ENCODE measurements at regions not wholly inside any gene's neighbourhood (a gene's known extent, or its start where the extent isn't known, plus 50 kb on each side); places are given as distances from the start of the nearest gene placed in this dataset.
"Not testable (repeated sequence)": the region's sequence is repeated elsewhere in the genome, so short reads cannot be mapped to it uniquely, and the experiment has no call there.

DNA sequence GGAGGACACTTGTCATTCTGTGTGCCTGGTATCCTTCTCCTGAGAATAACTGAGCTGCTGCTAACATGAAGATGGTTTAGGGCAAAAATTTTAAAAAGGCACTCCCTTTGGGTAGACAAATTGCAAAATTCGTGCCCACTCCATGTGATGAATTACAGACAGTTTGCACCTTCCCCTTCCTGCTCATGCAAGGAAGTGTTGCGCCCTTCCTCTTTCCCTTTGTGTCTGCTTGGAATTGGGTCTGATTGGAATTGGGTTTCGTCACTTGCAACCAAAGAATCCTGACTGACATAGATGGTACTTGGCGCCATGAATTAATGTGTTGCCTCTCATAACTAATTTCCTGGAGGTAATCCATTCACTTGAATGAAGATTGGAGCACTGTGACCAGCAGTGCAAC is 62.3 kb upstream of the SHLD1 start:
- no peak for TF ChIP-seq POLR2A (IDR thresholded peaks at IDR 0.05)
- no peak for TF ChIP-seq POLR2AphosphoS5 (IDR thresholded peaks at IDR 0.05)
- no peak for TF ChIP-seq EP300 (IDR thresholded peaks at IDR 0.05)
- TF ChIP-seq, protein P1, sequence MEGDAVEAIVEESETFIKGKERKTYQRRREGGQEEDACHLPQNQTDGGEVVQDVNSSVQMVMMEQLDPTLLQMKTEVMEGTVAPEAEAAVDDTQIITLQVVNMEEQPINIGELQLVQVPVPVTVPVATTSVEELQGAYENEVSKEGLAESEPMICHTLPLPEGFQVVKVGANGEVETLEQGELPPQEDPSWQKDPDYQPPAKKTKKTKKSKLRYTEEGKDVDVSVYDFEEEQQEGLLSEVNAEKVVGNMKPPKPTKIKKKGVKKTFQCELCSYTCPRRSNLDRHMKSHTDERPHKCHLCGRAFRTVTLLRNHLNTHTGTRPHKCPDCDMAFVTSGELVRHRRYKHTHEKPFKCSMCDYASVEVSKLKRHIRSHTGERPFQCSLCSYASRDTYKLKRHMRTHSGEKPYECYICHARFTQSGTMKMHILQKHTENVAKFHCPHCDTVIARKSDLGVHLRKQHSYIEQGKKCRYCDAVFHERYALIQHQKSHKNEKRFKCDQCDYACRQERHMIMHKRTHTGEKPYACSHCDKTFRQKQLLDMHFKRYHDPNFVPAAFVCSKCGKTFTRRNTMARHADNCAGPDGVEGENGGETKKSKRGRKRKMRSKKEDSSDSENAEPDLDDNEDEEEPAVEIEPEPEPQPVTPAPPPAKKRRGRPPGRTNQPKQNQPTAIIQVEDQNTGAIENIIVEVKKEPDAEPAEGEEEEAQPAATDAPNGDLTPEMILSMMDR (IDR thresholded peaks at IDR 0.05) = no peak
- no peaks in the 10 kb centered on the region for H3K36me3 ChIP-seq
- peaks cover 0 to 5% (median 0%) of the 10 kb centered on the region in 4 donors for H3K4me1 ChIP-seq
- H3K27ac ChIP-seq = peak overlapping the region in 2 of 5 donors; percentile 39 to 47
- H3K9me3 ChIP-seq = no peaks in the 10 kb centered on the region
- H3K4me3 ChIP-seq = no peak overlapping the region
- WGBS, 5 donors = 81 to 92% (median 85%) methylated on average over 4 of the region's 4 CpGs
- intact Hi-C loops (cut with DNase I; ENCODE audit: low total_unique reads) = no loop called here
- DNase-seq = no peak
- no peaks in the 10 kb centered on the region for H3K27me3 ChIP-seq

DNA sequence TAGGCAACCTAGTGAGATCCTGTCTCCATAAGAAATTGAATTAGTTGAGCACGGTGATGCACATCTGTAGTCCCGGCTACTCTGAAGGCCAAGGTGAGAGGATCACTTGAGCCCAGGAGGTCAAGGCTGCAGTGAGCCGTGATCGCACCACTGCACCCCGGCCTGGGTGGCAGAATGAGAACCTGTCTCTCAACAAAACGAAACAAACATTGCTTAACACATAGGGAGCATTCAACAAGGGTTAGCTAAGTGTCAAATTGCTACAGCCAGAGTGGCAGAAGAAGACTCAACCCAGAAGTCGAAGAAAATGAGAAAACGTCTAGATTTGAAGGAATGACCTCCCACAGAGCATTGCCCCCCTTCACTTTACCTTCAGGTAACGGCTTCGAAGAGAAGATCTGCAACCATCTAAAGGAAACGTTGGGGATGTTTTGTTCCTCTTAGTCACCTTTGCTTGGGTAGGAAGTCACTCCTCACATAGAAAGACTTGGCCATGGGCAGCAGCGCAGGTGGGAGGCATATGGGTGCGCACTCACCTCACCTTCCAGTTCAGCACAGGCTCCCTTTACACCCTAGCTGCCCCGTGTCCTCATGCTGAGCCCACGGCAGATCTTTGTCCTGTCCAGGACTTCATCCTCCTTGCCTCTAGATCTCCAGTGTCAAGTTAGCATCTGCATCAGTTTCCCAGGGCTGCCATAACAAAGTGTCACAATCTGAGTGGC is 63.7 kb upstream of the SHLD1 start:
- no peaks in the 10 kb centered on the region for H3K36me3 ChIP-seq
- no peaks in the 10 kb centered on the region for H3K9me3 ChIP-seq
- H3K27me3 ChIP-seq = no peaks in the 10 kb centered on the region
- H3K27ac ChIP-seq = no peak overlapping the region
- no peak for TF ChIP-seq POLR2AphosphoS5 (IDR thresholded peaks at IDR 0.05)
- TF ChIP-seq, protein P1 (IDR thresholded peaks at IDR 0.05) = no peak
- intact Hi-C loops (cut with DNase I; ENCODE audit: low total_unique reads) = no loop called here
- H3K4me3 ChIP-seq = no peak overlapping the region
- WGBS, 5 donors = 87 to 93% (median 89%) methylated on average over 15 of the region's 15 CpGs
- H3K4me1 ChIP-seq = peaks cover 0 to 5% (median 0%) of the 10 kb centered on the region in 4 donors
- DNase-seq = no peak

DNA sequence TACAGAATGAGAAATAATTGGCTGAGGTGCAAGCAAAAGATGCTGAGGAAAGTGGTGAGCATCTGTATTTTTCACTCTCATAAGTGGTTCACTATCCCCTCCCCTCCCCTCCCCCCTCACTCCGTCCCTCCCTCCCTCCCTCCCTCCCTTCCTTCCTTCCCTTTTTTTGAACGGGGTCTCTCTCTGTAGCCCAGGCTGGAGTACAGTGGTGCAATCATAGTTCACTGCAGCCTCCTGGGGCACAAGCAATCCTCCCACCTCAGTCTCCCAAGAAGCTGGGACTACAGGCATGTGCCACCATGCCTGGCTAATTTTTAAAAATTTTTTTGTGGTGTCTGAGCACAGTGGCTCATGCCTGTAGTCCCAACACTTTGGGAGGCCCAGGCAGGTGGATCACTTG is 67.6 kb upstream of the SHLD1 start:
- intact Hi-C loops (cut with DNase I; ENCODE audit: low total_unique reads); H3K27me3 ChIP-seq; H3K36me3 ChIP-seq; H3K4me1 ChIP-seq; DNase-seq; H3K4me3 ChIP-seq; H3K9me3 ChIP-seq; H3K27ac ChIP-seq: not testable (repeated sequence)
- 14 to 48% (median 30%) methylated on average over 1 to 2 of the region's 2 CpGs for WGBS, 5 donors

DNA sequence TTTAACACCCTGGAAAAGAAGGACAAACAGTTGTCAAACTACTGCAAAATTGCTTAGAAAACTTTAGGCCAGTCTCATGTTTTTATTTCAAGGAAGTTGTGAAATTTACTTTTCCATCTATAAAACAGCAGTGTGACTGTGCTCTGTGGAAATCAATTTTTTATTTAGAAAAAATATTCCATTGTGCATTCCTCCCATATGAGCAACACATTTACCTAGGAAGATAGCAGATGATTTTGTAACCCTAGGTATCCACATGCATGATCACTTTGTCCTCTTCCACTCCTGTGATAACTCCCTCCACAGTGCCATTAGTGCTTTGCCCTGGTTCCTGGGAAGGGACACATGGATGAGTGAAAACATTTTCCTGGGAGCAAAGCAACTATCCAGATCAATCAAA is 69.4 kb upstream of the GPCPD1 start:
- Histone ChIP-seq H3K4me1 (no peaks in the 10 kb centered on the region), H3K27me3 (no peaks in the 10 kb centered on the region), H3K27ac (no peak overlapping the region), H3K4me3 (no peak overlapping the region), H3K36me3 (no peaks in the 10 kb centered on the region), H3K9me3 (no peaks in the 10 kb centered on the region)
- intact Hi-C loops (cut with DNase I; ENCODE audit: low total_unique reads) = no loop called here
- TF ChIP-seq POLR2AphosphoS5 (IDR thresholded peaks at IDR 0.05) (no peak), EP300 (IDR thresholded peaks at IDR 0.05) (no peak), POLR2A (IDR thresholded peaks at IDR 0.05) (no peak)
- TF ChIP-seq, protein P1 (IDR thresholded peaks at IDR 0.05) = no peak
- DNase-seq = no peak

DNA sequence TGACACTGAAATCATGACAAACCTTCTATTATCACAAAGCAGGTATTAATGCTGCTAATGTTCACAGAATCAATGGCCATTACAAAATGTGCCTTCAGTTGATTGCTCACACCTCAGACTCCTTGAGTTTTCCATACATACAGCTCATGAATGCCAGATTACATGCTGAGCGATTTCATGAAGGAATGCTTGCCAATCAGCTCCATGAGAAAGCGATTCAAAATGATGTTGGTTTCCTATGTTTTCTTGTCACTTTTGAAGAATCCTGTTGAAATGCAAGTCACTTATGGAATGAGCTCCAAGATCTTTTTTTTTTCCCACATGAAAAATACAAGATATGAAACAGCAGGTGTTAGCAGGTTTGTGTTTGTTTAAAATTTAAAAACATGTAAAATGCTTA is 68.0 kb upstream of the GPCPD1 start:
- Histone ChIP-seq H3K9me3 (no peaks in the 10 kb centered on the region), H3K36me3 (no peaks in the 10 kb centered on the region), H3K4me3 (no peak overlapping the region), H3K27ac (no peak overlapping the region), H3K27me3 (no peaks in the 10 kb centered on the region), H3K4me1 (no peaks in the 10 kb centered on the region)
- WGBS, 5 donors = 91 to 96% (median 93%) methylated on average over 2 of the region's 2 CpGs
- no peak for DNase-seq
- no peak for TF ChIP-seq POLR2A (IDR thresholded peaks at IDR 0.05)
- no peak for TF ChIP-seq EP300 (IDR thresholded peaks at IDR 0.05)
- TF ChIP-seq, protein P1 (IDR thresholded peaks at IDR 0.05) = no peak
- TF ChIP-seq POLR2AphosphoS5 (IDR thresholded peaks at IDR 0.05) = no peak
- intact Hi-C loops (cut with DNase I; ENCODE audit: low total_unique reads) = no loop called here

DNA sequence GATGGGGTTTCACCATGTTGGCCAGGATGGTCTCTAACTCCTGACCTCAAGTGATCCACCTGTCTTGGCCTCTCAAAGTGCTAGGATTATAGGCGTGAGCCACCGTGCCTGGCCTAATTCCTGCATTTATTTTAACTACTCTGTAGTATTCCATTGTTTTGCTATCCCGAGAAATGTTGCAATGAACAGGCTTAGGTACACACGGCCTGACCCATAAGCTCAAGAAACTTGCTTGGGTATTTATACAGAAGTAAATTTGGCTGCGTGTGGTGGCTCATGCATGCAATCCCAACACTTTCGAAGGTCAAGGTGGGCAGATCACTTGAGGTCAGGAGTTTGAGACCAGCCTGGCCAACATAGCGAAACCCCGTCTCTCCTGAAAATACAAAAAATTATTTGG is 67.1 kb upstream of the GPCPD1 start:
- H3K9me3 ChIP-seq; DNase-seq; H3K36me3 ChIP-seq; H3K4me1 ChIP-seq; intact Hi-C loops (cut with DNase I; ENCODE audit: low total_unique reads); H3K4me3 ChIP-seq; H3K27me3 ChIP-seq; H3K27ac ChIP-seq: not testable (repeated sequence)
- WGBS, 5 donors = 89 to 96% (median 90%) methylated on average over 8 of the region's 8 CpGs
